Upper lobe of left lung (tissue), 6 donors: ENCODE measurements at regions not wholly inside any gene's neighbourhood (a gene's known extent, or its start where the extent isn't known, plus 50 kb on each side); places are given as distances from the start of the nearest gene placed in this dataset.

Experiments used
- ATAC-seq, 2 donors: fragments of 200-7000 bp; cut with Tn5 transposase; one replicate each; pipeline ENCODE4 v1.9.1; 2022; ENCODE audit warnings: mild to moderate bottlenecking in 2 of 2, moderate library complexity in 2 of 2; ENCODE audit not compliant: low FRiP score in 2 of 2
- DNase-seq, 2 donors: peaks; one replicate each; pipeline ENCODE4 v3.0.0-alpha.2; 2019 to 2020
- H3K27ac ChIP-seq, 4 donors: fragments of 200-600 bp; sonication (generic); one replicate each; pipeline ENCODE4 v1.5.1; 2016 to 2019
- H3K27me3 ChIP-seq, 4 donors: fragments of 200-600 bp; sonication (generic); one replicate each; pipeline ENCODE4 v1.5.1; 2017 to 2019
- H3K36me3 ChIP-seq, 4 donors: fragments of 200-600 bp; sonication (generic); one replicate each; pipeline ENCODE4 v1.5.1; 2016 to 2019
- H3K4me1 ChIP-seq, 4 donors: fragments of 200-600 bp; sonication (generic); one replicate each; pipeline ENCODE4 v1.5.1; 2018 to 2019
- H3K4me3 ChIP-seq, 4 donors: fragments of 200-600 bp; sonication (generic); one replicate each; pipeline ENCODE4 v1.5.1; 2017 to 2019; ENCODE audit warnings: mild to moderate bottlenecking in 2 of 4, moderate library complexity in 1 of 4
- H3K9me3 ChIP-seq, 4 donors: fragments of 200-600 bp; sonication (generic); one replicate each; pipeline ENCODE4 v1.5.1; 2018 to 2019
- CTCF ChIP-seq, 6 experiments: fragments of 450-650 bp in 4 of 6; fragments of 200-600 bp in 2 of 6; sonication (generic) in 2 of 6; IDR thresholded peaks; one replicate each; pipeline ENCODE4 v1.5.1; 2016 to 2019; ENCODE audit warnings: antibody characterized with exemption in 6 of 6
- EP300 ChIP-seq, 4 donors: sonication (generic); formaldehyde crosslinking; IDR thresholded peaks; one replicate each; pipeline ENCODE4 v1.5.1; 2017; ENCODE audit warnings: antibody characterized with exemption in 4 of 4, control low read depth in 2 of 4
- POLR2A ChIP-seq, 4 donors: fragments of 450-650 bp; IDR thresholded peaks; one replicate each; pipeline ENCODE4 v1.5.1; 2016 to 2017; ENCODE audit warnings: antibody characterized with exemption in 4 of 4, mild to moderate bottlenecking in 2 of 4
- POLR2AphosphoS5 ChIP-seq, 2 donors: sonication (generic); formaldehyde crosslinking; IDR thresholded peaks; one replicate each; pipeline ENCODE4 v1.5.1; 2017; ENCODE audit warnings: antibody characterized with exemption in 2 of 2
- WGBS, 2 donors: methylation state at CpG; one replicate each; pipeline ENCODE4 v1.1.5; 2017 to 2018; 5-methylcytosine and 5-hydroxymethylcytosine counted together
- donor health status: DM: no; HTN: no; CAD: no; lungs with moderate emphysema.
- donor health status: DM: no; HTN: yes; CAD: no; lungs with severe emphysema.

DNA sequence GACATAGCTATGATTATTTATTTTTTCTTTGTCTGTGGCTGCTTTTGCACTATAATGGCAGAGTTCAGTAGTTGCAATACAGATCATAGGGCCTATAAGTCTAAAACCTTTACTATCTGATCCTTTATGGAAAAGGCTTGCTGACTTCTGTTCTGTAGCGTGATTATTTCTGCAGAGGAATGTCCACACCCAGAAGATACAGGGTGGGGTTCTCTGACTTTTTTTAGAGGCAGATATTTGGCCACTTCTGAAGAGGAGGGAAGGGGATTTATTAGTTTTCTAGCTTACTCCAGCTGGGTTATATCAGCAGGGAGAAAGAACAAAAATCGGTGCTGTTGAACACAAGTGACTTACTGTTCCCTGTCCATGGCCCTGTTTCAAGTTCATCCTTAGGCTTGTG, 97.6 kb downstream of the RPE65 start:
- Histone ChIP-seq H3K27ac (no peak overlapping the region), H3K4me3 (no peak overlapping the region), H3K9me3 (no peaks in the 10 kb centered on the region), H3K4me1 (no peaks in the 10 kb centered on the region), H3K27me3 (no peaks in the 10 kb centered on the region), H3K36me3 (no peaks in the 10 kb centered on the region)
- ATAC-seq, result no peak
- 80 to 90% methylated on average over 2 of the region's 2 CpGs for WGBS, 2 donors
- DNase-seq, result no peak
- no peak for TF ChIP-seq POLR2A (IDR thresholded peaks at IDR 0.05)
- no peak for TF ChIP-seq CTCF (IDR thresholded peaks at IDR 0.05)
- no peak for TF ChIP-seq EP300 (IDR thresholded peaks at IDR 0.05)
- no peak for TF ChIP-seq POLR2AphosphoS5 (IDR thresholded peaks at IDR 0.05)

GRCh38 chr1:68347415-68347814, 102.3 kb downstream of the RPE65 start:
- Histone ChIP-seq H3K9me3 (no peaks in the 10 kb centered on the region), H3K4me3 (no peak overlapping the region), H3K27ac (no peak overlapping the region), H3K4me1 (no peaks in the 10 kb centered on the region), H3K36me3 (no peaks in the 10 kb centered on the region), H3K27me3 (no peaks in the 10 kb centered on the region)
- 67 to 70% methylated on average over 2 of the region's 2 CpGs for WGBS, 2 donors
- ATAC-seq, result peak in 1 of 2 donors; percentile 76
- DNase-seq, result peak in 1 of 2 donors; percentile 46
- no peak for TF ChIP-seq CTCF (IDR thresholded peaks at IDR 0.05)
- TF ChIP-seq POLR2A (IDR thresholded peaks at IDR 0.05), result no peak
- TF ChIP-seq EP300 (IDR thresholded peaks at IDR 0.05), result no peak
- no peak for TF ChIP-seq POLR2AphosphoS5 (IDR thresholded peaks at IDR 0.05)

DNA sequence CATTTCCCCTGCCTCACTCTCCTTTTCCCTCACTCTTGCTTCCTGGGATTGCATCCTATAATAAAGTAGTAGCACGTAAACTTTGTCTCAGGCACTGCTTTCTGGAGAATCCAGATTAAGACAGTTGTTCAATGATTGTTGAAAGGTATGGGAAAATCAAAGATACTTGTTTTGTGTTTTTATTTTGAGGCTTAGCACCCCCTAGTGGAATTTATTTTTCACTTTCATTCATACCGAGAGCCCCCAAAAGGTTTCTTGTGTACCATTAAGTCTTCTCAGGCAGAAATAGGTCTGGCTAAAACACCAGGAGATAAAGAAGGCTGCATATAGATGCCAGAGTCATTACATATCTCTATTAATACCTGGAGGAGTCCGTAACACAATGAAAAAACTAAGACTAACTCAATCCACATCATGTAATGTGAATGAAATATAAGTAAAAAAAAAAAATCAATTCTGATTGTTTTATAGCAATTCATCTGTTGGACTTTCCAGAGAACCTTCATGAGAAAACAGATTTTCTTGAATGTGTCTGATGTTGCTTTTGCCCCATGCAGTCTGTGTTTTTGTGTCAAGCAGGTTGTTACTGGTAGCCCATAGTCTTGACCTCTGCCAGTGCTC, 103.5 kb downstream of the RPE65 start:
- TF ChIP-seq POLR2A (IDR thresholded peaks at IDR 0.05) (no peak), POLR2AphosphoS5 (IDR thresholded peaks at IDR 0.05) (no peak), CTCF (IDR thresholded peaks at IDR 0.05) (peak in 5 of 6 experiments; percentile 16 to 43 (median 32)), EP300 (IDR thresholded peaks at IDR 0.05) (no peak)
- no peaks in the 10 kb centered on the region for H3K9me3 ChIP-seq
- H3K27me3 ChIP-seq, result no peaks in the 10 kb centered on the region
- no peaks in the 10 kb centered on the region for H3K4me1 ChIP-seq
- H3K4me3 ChIP-seq, result no peak overlapping the region
- H3K36me3 ChIP-seq, result no peaks in the 10 kb centered on the region
- H3K27ac ChIP-seq, result no peak overlapping the region
- DNase-seq, result no peak
- ATAC-seq, result no peak
- 56% methylated on average over 3 of the region's 3 CpGs for WGBS, 2 donors

DNA sequence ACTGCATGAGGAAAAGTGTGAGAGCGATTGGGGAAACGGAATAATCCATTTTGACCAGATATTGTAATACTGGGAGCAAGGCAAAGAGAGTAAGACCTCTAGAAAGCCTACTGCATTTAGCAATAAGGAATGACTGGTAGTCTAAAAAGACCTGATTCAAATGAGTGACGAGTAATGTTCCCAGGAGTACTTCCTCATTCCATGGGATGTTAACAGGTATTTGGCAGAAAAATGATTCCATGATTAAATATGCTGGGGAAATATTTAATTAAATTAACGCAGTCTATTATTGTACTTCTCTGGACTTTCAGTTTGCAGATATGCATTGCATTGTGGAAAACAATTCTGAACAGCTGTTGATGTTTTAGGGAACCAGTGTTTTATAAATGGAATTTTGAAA, 105.5 kb downstream of the RPE65 start:
- Histone ChIP-seq H3K9me3 (no peaks in the 10 kb centered on the region), H3K27me3 (no peaks in the 10 kb centered on the region), H3K4me1 (peaks cover 0 to 4% (median 0%) of the 10 kb centered on the region in 4 donors), H3K27ac (no peak overlapping the region), H3K4me3 (no peak overlapping the region), H3K36me3 (no peaks in the 10 kb centered on the region)
- ATAC-seq (no peak), DNase-seq (no peak)
- TF ChIP-seq POLR2AphosphoS5 (IDR thresholded peaks at IDR 0.05), result no peak
- WGBS, 2 donors, result 63 to 70% methylated on average over 4 of the region's 4 CpGs

GRCh38 chr1:68340951-68341350, 108.6 kb upstream of the WLS start:
- H3K27ac ChIP-seq, result no peak overlapping the region
- no peak for TF ChIP-seq EP300 (IDR thresholded peaks at IDR 0.05)
- no peak for TF ChIP-seq POLR2AphosphoS5 (IDR thresholded peaks at IDR 0.05)
- TF ChIP-seq CTCF (IDR thresholded peaks at IDR 0.05), result no peak
- TF ChIP-seq POLR2A (IDR thresholded peaks at IDR 0.05), result no peak
- no peaks in the 10 kb centered on the region for H3K9me3 ChIP-seq
- no peaks in the 10 kb centered on the region for H3K36me3 ChIP-seq
- DNase-seq, result no peak
- H3K4me1 ChIP-seq, result peaks cover 0 to 4% (median 0%) of the 10 kb centered on the region in 4 donors
- ATAC-seq, result no peak
- 82 to 89% methylated on average over 5 of the region's 5 CpGs for whole genome bisulfite sequencing, 2 donors
- H3K4me3 ChIP-seq, result no peak overlapping the region
- no peaks in the 10 kb centered on the region for H3K27me3 ChIP-seq
